Upper lobe of right lung (tissue), 1 donor: ENCODE measurements at regions not wholly inside any gene's neighbourhood (a gene's known extent, or its start where the extent isn't known, plus 50 kb on each side); places are given as distances from the start of the nearest gene placed in this dataset.

ENCODE experiments used
- ATAC-seq: fragments of 200-7000 bp; cut with Tn5 transposase; one replicate; pipeline ENCODE4 v1.9.1; 2020; ENCODE audit warnings: mild to moderate bottlenecking, moderate library complexity
- DNase-seq: peaks from one replicate; pipeline ENCODE4 v3.0.0-alpha.2; 2020
- H3K27ac ChIP-seq: fragments of 200-600 bp; one replicate; pipeline ENCODE4 v1.8.0; 2022
- H3K27me3 ChIP-seq: fragments of 200-600 bp; one replicate; pipeline ENCODE4 v1.8.0; 2022; ENCODE audit warnings: mild to moderate bottlenecking
- H3K36me3 ChIP-seq: fragments of 200-600 bp; one replicate; pipeline ENCODE4 v1.8.0; 2022
- H3K4me1 ChIP-seq: fragments of 200-600 bp; one replicate; pipeline ENCODE4 v1.8.0; 2022
- H3K4me3 ChIP-seq: fragments of 200-600 bp; one replicate; pipeline ENCODE4 v1.8.0; 2022; ENCODE audit warnings: mild to moderate bottlenecking
- H3K9me3 ChIP-seq: fragments of 200-600 bp; one replicate; pipeline ENCODE4 v1.8.0; 2022
- intact Hi-C: fragments of 100-400 bp; cut with DNase I; formaldehyde crosslinking; loops from one replicate; pipeline ENCODE4 v1.11.0; 2022
- TF ChIP-seq, protein P1 (sequence below): fragments of 200-600 bp; IDR thresholded peaks from one replicate; pipeline ENCODE4 v1.8.0; 2022; ENCODE audit warnings: antibody characterized with exemption
- donor health status: DM: no; HTN: yes; CAD: no; lungs with severe emphysema.

DNA sequence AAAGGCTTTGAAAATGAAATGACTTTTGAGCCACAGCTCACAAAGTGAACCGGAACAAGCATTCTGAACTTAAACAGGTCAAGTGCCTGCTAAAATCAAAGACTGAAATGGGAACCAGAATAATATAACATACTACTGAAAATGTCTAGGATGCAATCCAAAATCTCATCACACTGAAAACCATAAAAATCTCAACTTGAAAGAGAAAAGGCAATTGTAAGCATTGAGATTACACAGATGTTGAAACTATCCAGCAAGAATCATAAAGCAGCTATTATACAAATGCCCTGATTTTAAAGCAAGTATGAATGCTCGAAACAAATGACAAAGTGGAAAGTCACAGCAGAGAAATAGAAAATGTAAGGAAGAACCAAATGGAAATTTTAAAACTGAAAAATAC lies 211.5 kb upstream of the GAS1 start:
- ATAC-seq (no peak), DNase-seq (no peak)
- TF ChIP-seq, protein P1, sequence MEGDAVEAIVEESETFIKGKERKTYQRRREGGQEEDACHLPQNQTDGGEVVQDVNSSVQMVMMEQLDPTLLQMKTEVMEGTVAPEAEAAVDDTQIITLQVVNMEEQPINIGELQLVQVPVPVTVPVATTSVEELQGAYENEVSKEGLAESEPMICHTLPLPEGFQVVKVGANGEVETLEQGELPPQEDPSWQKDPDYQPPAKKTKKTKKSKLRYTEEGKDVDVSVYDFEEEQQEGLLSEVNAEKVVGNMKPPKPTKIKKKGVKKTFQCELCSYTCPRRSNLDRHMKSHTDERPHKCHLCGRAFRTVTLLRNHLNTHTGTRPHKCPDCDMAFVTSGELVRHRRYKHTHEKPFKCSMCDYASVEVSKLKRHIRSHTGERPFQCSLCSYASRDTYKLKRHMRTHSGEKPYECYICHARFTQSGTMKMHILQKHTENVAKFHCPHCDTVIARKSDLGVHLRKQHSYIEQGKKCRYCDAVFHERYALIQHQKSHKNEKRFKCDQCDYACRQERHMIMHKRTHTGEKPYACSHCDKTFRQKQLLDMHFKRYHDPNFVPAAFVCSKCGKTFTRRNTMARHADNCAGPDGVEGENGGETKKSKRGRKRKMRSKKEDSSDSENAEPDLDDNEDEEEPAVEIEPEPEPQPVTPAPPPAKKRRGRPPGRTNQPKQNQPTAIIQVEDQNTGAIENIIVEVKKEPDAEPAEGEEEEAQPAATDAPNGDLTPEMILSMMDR, result no peak
- no peak overlapping the region for H3K4me3 ChIP-seq
- H3K4me1 ChIP-seq, result no peaks in the 10 kb centered on the region
- intact Hi-C loops, result no loop called here
- no peak overlapping the region for H3K27ac ChIP-seq
- H3K9me3 ChIP-seq, result no peaks in the 10 kb centered on the region
- H3K36me3 ChIP-seq, result no peaks in the 10 kb centered on the region
- no peaks in the 10 kb centered on the region for H3K27me3 ChIP-seq

DNA sequence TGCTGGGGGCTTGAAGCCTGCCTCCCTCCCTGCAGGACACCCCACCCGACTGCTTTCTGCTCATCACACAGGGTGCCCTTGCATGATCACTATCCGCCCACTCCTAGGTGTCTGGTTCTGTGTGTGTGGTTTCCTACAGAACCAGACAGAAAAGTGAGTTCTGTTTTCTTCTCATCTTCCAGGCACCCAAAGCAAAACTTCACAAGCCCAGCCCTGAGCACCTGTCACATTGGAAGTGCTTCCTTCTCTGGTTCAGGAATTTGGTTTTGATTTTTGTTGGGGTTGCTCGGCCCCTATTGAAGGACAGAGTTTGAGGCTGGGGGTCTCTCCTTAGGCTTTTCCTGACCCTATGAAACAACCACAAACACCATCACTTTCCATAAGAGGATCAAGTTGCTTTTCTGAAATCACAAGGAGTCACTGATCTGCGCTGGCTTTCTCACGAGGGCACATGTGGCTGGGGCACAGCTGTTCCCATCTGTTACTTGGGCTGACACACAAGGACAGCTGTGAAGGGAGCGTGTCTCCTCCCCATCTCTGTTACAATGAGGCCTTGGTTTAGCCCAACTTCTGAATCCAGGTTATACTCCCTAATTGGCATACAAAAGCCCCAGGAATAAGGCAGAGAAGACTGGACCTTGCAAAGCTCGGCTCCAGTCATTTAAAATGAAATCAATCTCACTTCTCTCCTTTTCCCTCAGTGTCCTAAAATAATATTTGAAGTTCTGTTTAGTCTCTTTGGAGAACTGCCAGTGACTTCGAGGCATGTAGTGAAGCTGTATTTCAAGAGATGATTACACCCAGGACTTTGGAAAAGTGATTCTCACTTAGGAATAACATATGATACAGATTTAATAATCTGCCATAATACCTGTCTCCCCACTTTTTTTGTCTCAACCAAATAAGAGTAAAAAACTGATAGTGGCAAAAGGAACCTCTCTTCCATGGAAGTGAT lies 213.1 kb upstream of the GAS1 start:
- Histone ChIP-seq H3K27ac (no peak overlapping the region), H3K9me3 (no peaks in the 10 kb centered on the region), H3K36me3 (no peaks in the 10 kb centered on the region), H3K27me3 (no peaks in the 10 kb centered on the region), H3K4me1 (no peaks in the 10 kb centered on the region), H3K4me3 (no peak overlapping the region)
- ATAC-seq (peak; percentile 36), DNase-seq (no peak)
- intact Hi-C loops, result no loop called here
- TF ChIP-seq, protein P1, result no peak

DNA sequence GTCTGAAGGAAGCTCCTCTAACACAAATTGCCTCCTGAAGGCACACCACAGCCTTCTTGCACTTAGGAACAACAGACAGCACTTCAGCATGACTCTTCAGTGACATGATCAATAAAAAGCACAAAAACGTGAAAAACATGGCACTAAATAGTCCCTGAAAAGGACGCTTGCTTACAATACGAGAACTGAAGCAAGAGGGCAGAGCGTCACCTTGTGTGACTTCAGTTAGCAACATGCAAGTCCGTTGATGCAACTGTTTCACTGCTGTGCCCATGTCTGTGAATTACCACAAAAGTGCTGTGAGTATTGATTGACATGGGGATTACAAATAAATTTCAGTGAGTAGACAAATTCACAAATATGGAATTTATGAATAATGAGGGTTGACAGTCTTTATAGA lies 219.9 kb upstream of the GAS1 start:
- intact Hi-C loops, result no loop called here
- TF ChIP-seq, protein P1, result no peak
- Histone ChIP-seq H3K36me3 (no peaks in the 10 kb centered on the region), H3K27ac (no peak overlapping the region), H3K4me3 (no peak overlapping the region), H3K27me3 (peaks cover 3% of the 10 kb centered on the region), H3K4me1 (no peaks in the 10 kb centered on the region), H3K9me3 (no peaks in the 10 kb centered on the region)
- no peak for DNase-seq
- ATAC-seq, result no peak

DNA sequence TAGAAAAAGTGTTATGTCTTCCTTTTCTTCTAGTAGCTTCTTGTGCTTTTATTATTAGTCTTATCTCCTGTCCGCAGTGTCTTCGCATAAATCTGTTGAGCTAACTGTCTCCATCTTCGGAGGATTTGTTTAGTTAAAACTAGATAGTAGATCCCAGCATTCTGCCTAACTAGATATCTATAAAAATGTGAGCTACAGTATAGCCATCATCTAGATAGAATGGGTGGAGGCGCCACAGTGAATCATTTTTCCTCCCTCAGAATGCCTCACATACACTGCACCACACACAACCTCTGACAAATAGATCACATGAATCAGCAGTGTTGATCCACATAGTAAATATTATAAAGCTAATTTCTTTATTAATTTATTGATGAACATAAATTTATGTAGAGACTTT lies 220.3 kb upstream of the GAS1 start:
- intact Hi-C loops, result no loop called here
- no peak for ATAC-seq

DNA sequence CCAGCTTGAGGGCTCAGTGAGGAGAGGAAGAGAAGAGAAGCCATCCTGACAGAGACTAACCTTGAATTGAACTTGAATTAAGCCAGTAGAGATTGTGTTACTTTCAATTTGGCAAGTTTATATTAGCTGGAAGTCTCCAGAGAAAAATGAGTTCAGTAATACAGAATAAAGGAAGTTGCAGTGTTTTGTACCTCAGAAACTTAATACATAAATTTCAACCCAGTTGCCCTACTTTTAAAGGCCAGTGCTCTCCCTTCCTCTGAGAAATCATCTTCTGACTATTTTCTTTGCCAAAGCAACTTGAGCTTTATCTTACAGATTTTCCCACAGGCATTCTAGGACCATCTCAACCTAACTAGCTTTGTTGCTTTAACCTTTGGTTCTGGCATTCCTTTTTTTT lies 231.0 kb upstream of the GAS1 start:
- no peak overlapping the region for H3K27ac ChIP-seq
- H3K4me1 ChIP-seq, result no peaks in the 10 kb centered on the region
- H3K4me3 ChIP-seq, result no peak overlapping the region
- H3K27me3 ChIP-seq, result no peaks in the 10 kb centered on the region
- ATAC-seq, result no peak
- TF ChIP-seq, protein P1, result no peak
- H3K36me3 ChIP-seq, result no peaks in the 10 kb centered on the region
- intact Hi-C loops, result no loop called here
- no peaks in the 10 kb centered on the region for H3K9me3 ChIP-seq
- DNase-seq, result no peak

More for the DNA sequence above, 220.3 kb upstream of the GAS1 start:
- H3K27me3 ChIP-seq, result peaks cover 3% of the 10 kb centered on the region
- no peaks in the 10 kb centered on the region for H3K4me1 ChIP-seq
- TF ChIP-seq, protein P1, result no peak
- H3K36me3 ChIP-seq, result no peaks in the 10 kb centered on the region
- H3K9me3 ChIP-seq, result no peaks in the 10 kb centered on the region
- no peak overlapping the region for H3K4me3 ChIP-seq
- DNase-seq, result no peak
- no peak overlapping the region for H3K27ac ChIP-seq
